H1 (cell line): ENCODE measurements at regions not wholly inside any gene's neighbourhood (a gene's known extent, or its start where the extent isn't known, plus 50 kb on each side); places are given as distances from the start of the nearest gene placed in this dataset.

Source experiments
- CTCF ChIA-PET: fragments of 300-600 bp; sonication (Branson Sonifier 250); formaldehyde crosslinking; loops from one replicate; lab custom pipeline; 2021; ENCODE audit not compliant: partially characterized antibody; lab: Charles Lee
- POLR2A ChIA-PET: fragments of 300-600 bp; sonication (Branson Sonifier 250); formaldehyde crosslinking; loops from one replicate; lab custom pipeline; 2021; ENCODE audit warnings: inconsistent platforms; ENCODE audit not compliant: partially characterized antibody; lab: Charles Lee
- DNase-seq, 2 experiments: peaks; one replicate each; pipeline versions ENCODE4 v3.0.0 to v3.0.0-alpha.2; 2010 to 2022; ENCODE audit warnings: low spot score in 2 of 2, low read depth in 1 of 2, mixed read lengths in 1 of 2
- FAIRE-seq: peaks from 2 replicates; lab custom pipeline; 2011; peaks lifted over from hg19 to GRCh38; lab: Jason Lieb, UNC
- H2AFZ ChIP-seq: 2 replicates; pipeline ENCODE4 v1.8.1; 2012; ENCODE audit warnings: low read length, inconsistent platforms
- H2AK5ac ChIP-seq: 2 replicates; pipeline ENCODE4 v1.6.1; 2013; ENCODE audit warnings: low read depth, low read length
- H2BK120ac ChIP-seq: replicated peaks from 2 replicates; pipeline ENCODE3; 2013; ENCODE audit warnings: low read depth, low read length, inconsistent platforms
- H2BK12ac ChIP-seq: 2 replicates; pipeline ENCODE4 v1.6.1; 2013; ENCODE audit warnings: low read depth, low read length
- H2BK15ac ChIP-seq: 2 replicates; pipeline ENCODE4 v1.6.1; 2013; ENCODE audit warnings: low read length
- H2BK20ac ChIP-seq: 2 replicates; pipeline ENCODE4 v1.6.1; 2013; ENCODE audit warnings: low read length
- H2BK5ac ChIP-seq: 2 replicates; pipeline ENCODE4 v1.6.1; 2013; ENCODE audit warnings: low read depth, low read length
- H3K14ac ChIP-seq: 2 replicates; pipeline ENCODE4 v1.6.1; 2013; ENCODE audit warnings: inconsistent platforms; ENCODE audit not compliant: insufficient read length
- H3K18ac ChIP-seq: 2 replicates; pipeline ENCODE4 v1.6.1; 2013; ENCODE audit warnings: low read length; ENCODE audit errors: extremely low read depth
- H3K23ac ChIP-seq: 2 replicates; pipeline ENCODE4 v1.6.1; 2013; ENCODE audit warnings: inconsistent platforms; ENCODE audit not compliant: insufficient read length
- H3K23me2 ChIP-seq: 2 replicates; pipeline ENCODE4 v1.6.1; 2013; ENCODE audit warnings: low read depth, low read length
- H3K27ac ChIP-seq: 2 replicates; pipeline ENCODE4 v1.6.1; 2011; ENCODE audit warnings: low read depth, low read length, inconsistent platforms
- H3K27me3 ChIP-seq, 4 experiments: replicated peaks in 1 of 4; 1 replicate in 1 of 4; 2 replicates in 3 of 4; pipeline versions ENCODE4 v1.6.1 to v1.8.1; 2011 to 2013; ENCODE audit warnings: low read length in 3 of 4, mild to moderate bottlenecking in 3 of 4, inconsistent platforms in 2 of 4, mixed read lengths in 2 of 4, moderate library complexity in 1 of 4; ENCODE audit not compliant: control insufficient read depth in 3 of 4, insufficient read depth in 3 of 4; ENCODE audit errors: extremely low read depth in 1 of 4
- H3K36me3 ChIP-seq, 4 experiments: 2 replicates each; pipeline versions ENCODE4 v1.6.1 to v1.8.1; 2011 to 2013; ENCODE audit warnings: mild to moderate bottlenecking in 4 of 4, low read length in 3 of 4, moderate library complexity in 2 of 4, control low read depth in 1 of 4, inconsistent platforms in 1 of 4; ENCODE audit not compliant: insufficient read depth in 4 of 4, control insufficient read depth in 2 of 4
- H3K4ac ChIP-seq: replicated peaks from 2 replicates; pipeline ENCODE3; 2013; ENCODE audit warnings: low read length, low read depth, mixed read lengths, inconsistent platforms; ENCODE audit not compliant: insufficient read length
- H3K4me1 ChIP-seq, 4 experiments: replicated peaks in 1 of 4; 1 replicate in 1 of 4; 2 replicates in 3 of 4; pipeline versions ENCODE4 v1.6.1 to v1.8.1; 2011 to 2013; ENCODE audit warnings: low read length in 3 of 4, inconsistent platforms in 2 of 4, mixed read lengths in 1 of 4; ENCODE audit not compliant: insufficient read depth in 4 of 4, control insufficient read depth in 3 of 4
- H3K4me2 ChIP-seq, 2 experiments: 2 replicates each; pipeline versions ENCODE4 v1.6.1 to v1.8.1; 2011 to 2013; ENCODE audit warnings: low read depth in 2 of 2, low read length in 2 of 2, control low read depth in 1 of 2, inconsistent platforms in 1 of 2, mild to moderate bottlenecking in 1 of 2; ENCODE audit not compliant: insufficient read depth in 1 of 2
- H3K4me3 ChIP-seq, 4 experiments: fragments of 200-600, 300-600 bp in 1 of 4; sonication (generic), shearing (Covaris generic), sonication (Bioruptor Twin) in 1 of 4; 2 replicates each; pipeline versions ENCODE4 v1.5.1 to v1.8.1; 2011 to 2016; ENCODE audit warnings: low read length in 4 of 4, low read depth in 3 of 4, control low read depth in 2 of 4, inconsistent platforms in 2 of 4, mild to moderate bottlenecking in 2 of 4, mixed read lengths in 1 of 4, moderate library complexity in 1 of 4; ENCODE audit not compliant: insufficient read depth in 2 of 4; ENCODE audit errors: extremely low read depth in 1 of 4
- H3K56ac ChIP-seq: replicated peaks from 2 replicates; pipeline ENCODE3; 2013; ENCODE audit warnings: low read depth, mild to moderate bottlenecking, mixed read lengths, low read length, inconsistent platforms; ENCODE audit not compliant: insufficient read length
- H3K79me1 ChIP-seq: 2 replicates; pipeline ENCODE4 v1.6.1; 2013; ENCODE audit warnings: low read depth, low read length, control low read depth
- H3K79me2 ChIP-seq, 2 experiments: 2 replicates each; pipeline versions ENCODE4 v1.6.1 to v1.8.1; 2012 to 2013; ENCODE audit warnings: low read length in 2 of 2, mild to moderate bottlenecking in 2 of 2, inconsistent platforms in 1 of 2; ENCODE audit not compliant: insufficient read depth in 2 of 2, control insufficient read depth in 1 of 2
- H3K9ac ChIP-seq, 4 experiments: replicated peaks in 1 of 4; 1 replicate in 1 of 4; 2 replicates in 3 of 4; pipeline versions ENCODE4 v1.6.1 to v1.8.1; 2011 to 2013; ENCODE audit warnings: low read depth in 3 of 4, low read length in 3 of 4, control low read depth in 2 of 4, mild to moderate bottlenecking in 2 of 4, moderate library complexity in 2 of 4, inconsistent platforms in 1 of 4; ENCODE audit errors: extremely low read depth in 1 of 4
- H3K9me3 ChIP-seq, 2 experiments: 2 replicates each; pipeline versions ENCODE4 v1.6.1 to v1.8.1; 2012 to 2013; ENCODE audit warnings: mild to moderate bottlenecking in 2 of 2, moderate library complexity in 2 of 2, control low read depth in 1 of 2, inconsistent platforms in 1 of 2, low read depth in 1 of 2, low read length in 1 of 2, mixed read lengths in 1 of 2; ENCODE audit not compliant: insufficient read depth in 2 of 2
- H4K20me1 ChIP-seq, 2 experiments: replicated peaks in 1 of 2; 2 replicates each; pipeline versions ENCODE3 to v1.8.1; 2011 to 2013; ENCODE audit warnings: inconsistent platforms in 2 of 2, low read length in 2 of 2, mild to moderate bottlenecking in 1 of 2; ENCODE audit not compliant: insufficient read depth in 2 of 2, control insufficient read depth in 1 of 2
- H4K5ac ChIP-seq: 2 replicates; pipeline ENCODE4 v1.6.1; 2013; ENCODE audit warnings: low read length, low read depth, mixed read lengths, inconsistent platforms; ENCODE audit not compliant: insufficient read length
- H4K8ac ChIP-seq: 2 replicates; pipeline ENCODE4 v1.8.0; 2013; ENCODE audit warnings: mild to moderate bottlenecking, moderate library complexity, low read length, inconsistent platforms; ENCODE audit not compliant: insufficient read depth; ENCODE audit errors: extremely low read depth
- H4K91ac ChIP-seq: replicated peaks from 2 replicates; pipeline ENCODE3; 2013; ENCODE audit warnings: low read length, mixed read lengths, inconsistent platforms; ENCODE audit not compliant: insufficient read length
- ATF3 ChIP-seq: IDR thresholded peaks from 2 replicates; pipeline ENCODE4 v1.6.1; 2011; ENCODE audit warnings: low read depth, mild to moderate bottlenecking, low read length; ENCODE audit not compliant: insufficient read depth
- BACH1 ChIP-seq: IDR thresholded peaks from 2 replicates; pipeline ENCODE4 v1.6.1; 2012; ENCODE audit warnings: low read length, improper control_type of control experiment
- CBX8 ChIP-seq: fragments of 300-800, 300-1000 bp; sonication (generic); IDR thresholded peaks from 2 replicates; pipeline ENCODE4 v1.7.1; 2016; ENCODE audit warnings: low read depth, low read length, borderline replicate concordance
- CEBPB ChIP-seq: IDR thresholded peaks from 2 replicates; pipeline ENCODE4 v1.6.1; 2012; ENCODE audit warnings: low read depth, low read length
- CTBP2 ChIP-seq: IDR thresholded peaks from 2 replicates; pipeline ENCODE4 v1.7.0; 2011; ENCODE audit warnings: borderline replicate concordance, mild to moderate bottlenecking, moderate library complexity, mixed read lengths, low read length; ENCODE audit not compliant: insufficient read depth, insufficient read length
- EZH2 ChIP-seq: fragments of 200-600 bp; sonication (generic); IDR thresholded peaks from 2 replicates; pipeline ENCODE4 v1.7.1; 2012; ENCODE audit warnings: low read depth, mild to moderate bottlenecking, moderate library complexity, low read length, inconsistent platforms; ENCODE audit not compliant: severe bottlenecking
- HDAC6 ChIP-seq: IDR thresholded peaks from one replicate; pipeline ENCODE4 v1.7.1; 2012; ENCODE audit warnings: low read depth, mild to moderate bottlenecking, inconsistent platforms, low read length, moderate library complexity
- KDM1A ChIP-seq: fragments of 200-600, 300-600 bp; sonication (generic); IDR thresholded peaks from 2 replicates; pipeline ENCODE4 v1.7.1; 2016; ENCODE audit warnings: mild to moderate bottlenecking, low read length, borderline replicate concordance
- PHF8 ChIP-seq: fragments of 200-600 bp; sonication (generic); conservative IDR thresholded peaks from 2 replicates; pipeline ENCODE4 v1.7.1; 2012; ENCODE audit warnings: low read depth, mild to moderate bottlenecking, inconsistent platforms, low read length, moderate library complexity
- SIX5 ChIP-seq: IDR thresholded peaks from 2 replicates; pipeline ENCODE4 v1.6.1; 2011; ENCODE audit warnings: mild to moderate bottlenecking, low read depth, low read length
- SP1 ChIP-seq: IDR thresholded peaks from 2 replicates; pipeline ENCODE4 v1.6.1; 2011; ENCODE audit warnings: low read depth, low read length
- SP4 ChIP-seq: IDR thresholded peaks from 2 replicates; pipeline ENCODE4 v1.6.1; 2012; ENCODE audit warnings: low read length, inconsistent platforms
- SUZ12 ChIP-seq: fragments of 200-600 bp; sonication (generic); IDR thresholded peaks from 2 replicates; pipeline ENCODE4 v1.6.1; 2012; ENCODE audit warnings: mild to moderate bottlenecking, inconsistent platforms, low read length, moderate library complexity, mixed read lengths
- TBP ChIP-seq: IDR thresholded peaks from 2 replicates; pipeline ENCODE4 v1.6.1; 2011; ENCODE audit warnings: low read depth, low read length, improper control_type of control experiment
- WGBS, 2 experiments: shearing (Covaris generic) in 1 of 2; methylation state at CpG; one replicate each; pipeline versions ENCODE4 v1.1.6 to v1.1.7; 2013 to 2015; ENCODE audit warnings: low lambda C conversion rate in 2 of 2, mixed read lengths in 2 of 2, inconsistent platforms in 1 of 2, low coverage in 1 of 2, missing lambda C conversion rate in 1 of 2; ENCODE audit not compliant: insufficient replicate concordance in 2 of 2, insufficient coverage in 1 of 2, insufficient read length in 1 of 2; ENCODE audit errors: extremely low coverage in 1 of 2, missing lambda C conversion rate in 1 of 2; 5-methylcytosine and 5-hydroxymethylcytosine counted together

GRCh38 chr5:111914966-111915636 lies 158.1 kb upstream of the NREP start:
- WGBS, 2 experiments = 77% methylated on average over 1 of the region's 1 CpG; no CpG with 5 or more reads in 1 of the 2 experiments
- H3K36me3 ChIP-seq = no peaks in the 10 kb centered on the region
- no peak overlapping the region for H2AK5ac ChIP-seq
- H4K20me1 ChIP-seq = no peaks in the 10 kb centered on the region
- no peaks in the 10 kb centered on the region for H3K23me2 ChIP-seq
- H3K4me2 ChIP-seq = no peak overlapping the region
- H3K9ac ChIP-seq = no peak overlapping the region
- H2BK120ac ChIP-seq = no peak overlapping the region
- H2AFZ ChIP-seq = peak overlapping the region; percentile 74; the same call in 1 of the 2 replicates
- peaks cover 0 to 2% (median 0%) of the 10 kb centered on the region in 4 experiments; a peak in 1 of 7 replicates for H3K4me1 ChIP-seq
- no peaks in the 10 kb centered on the region for H3K27me3 ChIP-seq
- no peak overlapping the region for H2BK20ac ChIP-seq
- CTCF ChIA-PET = interaction anchor here (0.9 kb wide), 1 partner anchor 86 kb away, joined by 3 read pairs; no protein-coding TSS in a partner anchor
- no peaks in the 10 kb centered on the region for H3K79me1 ChIP-seq
- H3K9me3 ChIP-seq = no peaks in the 10 kb centered on the region
- H3K4me3 ChIP-seq = no peak overlapping the region
- no peak overlapping the region for H3K23ac ChIP-seq
- no peak overlapping the region for H2BK15ac ChIP-seq
- H4K5ac ChIP-seq = no peak overlapping the region
- no peaks in the 10 kb centered on the region for H3K79me2 ChIP-seq
- POLR2A ChIA-PET = no interaction called here
- no peak overlapping the region for H4K8ac ChIP-seq
- H2BK12ac ChIP-seq = no peak overlapping the region
- H2BK5ac ChIP-seq = no peak overlapping the region
- FAIRE-seq (no peak), DNase-seq (no peak)
- TF ChIP-seq EZH2 (no peak), HDAC6 (no peak), SP4 (no peak), CTBP2 (no peak), SP1 (no peak), PHF8 (no peak), CBX8 (no peak), KDM1A (no peak), ATF3 (no peak), BACH1 (no peak), SUZ12 (no peak), SIX5 (no peak), TBP (no peak), CEBPB (no peak)
- no peak overlapping the region for H3K18ac ChIP-seq
- no peak overlapping the region for H3K4ac ChIP-seq
- no peak overlapping the region for H3K27ac ChIP-seq
- no peak overlapping the region for H3K14ac ChIP-seq
- no peak overlapping the region for H3K56ac ChIP-seq
- H4K91ac ChIP-seq = no peak overlapping the region
